Left lung (tissue), 4 donors: ENCODE measurements at regions not wholly inside any gene's neighbourhood (a gene's known extent, or its start where the extent isn't known, plus 50 kb on each side); places are given as distances from the start of the nearest gene placed in this dataset.

Experiments
- ATAC-seq: fragments of 200-7000 bp; cut with Tn5 transposase; one replicate; pipeline ENCODE4 v1.9.1; 2020; ENCODE audit warnings: moderate library complexity
- DNase-seq, 4 donors: peaks; one replicate each; pipeline ENCODE4 v3.0.0-alpha.2; 2013 to 2020
- H3K27ac ChIP-seq, 2 donors: fragments of 200-600 bp; sonication (generic) in 1 of 2; one replicate each; pipeline versions ENCODE4 v1.5.0 to v1.8.0; 2020 to 2021
- H3K27me3 ChIP-seq, 2 donors: fragments of 200-600 bp; sonication (generic) in 1 of 2; one replicate each; pipeline versions ENCODE4 v1.5.0 to v1.8.0; 2020 to 2021
- H3K36me3 ChIP-seq, 2 donors: fragments of 200-600 bp; sonication (generic) in 1 of 2; one replicate each; pipeline versions ENCODE4 v1.5.0 to v1.8.0; 2020 to 2021
- H3K4me1 ChIP-seq, 2 donors: fragments of 200-600 bp; one replicate each; pipeline ENCODE4 v1.8.0; 2021
- H3K4me3 ChIP-seq, 2 donors: fragments of 200-600 bp; sonication (generic) in 1 of 2; one replicate each; pipeline versions ENCODE4 v1.5.0 to v1.8.0; 2020 to 2021; ENCODE audit warnings: mild to moderate bottlenecking in 1 of 2
- H3K9me3 ChIP-seq, 2 donors: fragments of 200-600 bp; sonication (generic) in 1 of 2; one replicate each; pipeline versions ENCODE4 v1.5.0 to v1.8.0; 2020 to 2021
- CTCF ChIP-seq, 2 donors: fragments of 200-600 bp; sonication (generic) in 1 of 2; IDR thresholded peaks; one replicate each; pipeline versions ENCODE4 v1.5.0 to v1.8.0; 2021; ENCODE audit warnings: antibody characterized with exemption in 2 of 2
- intact Hi-C, 2 donors: fragments of 100-400 bp; cut with DNase I; formaldehyde crosslinking; loops; one replicate each; pipeline versions ENCODE4 v1.11.2 to v1.14.2; 2022
- donor health status: DM: no; HTN: yes; CAD: no.
- donor health status: DM: no; HTN: no; CAD: no.

- Histone ChIP-seq H3K4me3 (no peak overlapping the region), H3K27ac (no peak overlapping the region), H3K9me3 (no peaks in the 10 kb centered on the region), H3K27me3 (no peaks in the 10 kb centered on the region), H3K36me3 (no peaks in the 10 kb centered on the region), H3K4me1 (no peaks in the 10 kb centered on the region)
- DNase-seq (no peak), ATAC-seq (no peak)
- TF ChIP-seq CTCF (IDR thresholded peaks at IDR 0.05): no peak
- intact Hi-C loops: no loop called here
Measured at GRCh38 chr1:216922406-216922805, 199.2 kb upstream of the ESRRG start.

- intact Hi-C loops: no loop called here
- H3K4me3 ChIP-seq: no peak overlapping the region
- H3K27ac ChIP-seq: no peak overlapping the region
- DNase-seq (no peak), ATAC-seq (no peak)
- no peaks in the 10 kb centered on the region for H3K27me3 ChIP-seq
- H3K4me1 ChIP-seq: no peaks in the 10 kb centered on the region
- TF ChIP-seq CTCF (IDR thresholded peaks at IDR 0.05): no peak
- H3K36me3 ChIP-seq: no peaks in the 10 kb centered on the region
- H3K9me3 ChIP-seq: no peaks in the 10 kb centered on the region
Measured at GRCh38 chr1:216921866-216922265, 198.6 kb upstream of the ESRRG start.

- TF ChIP-seq CTCF (IDR thresholded peaks at IDR 0.05): no peak
- no peak overlapping the region for H3K27ac ChIP-seq
- ATAC-seq: no peak
Measured at GRCh38 chr1:216919060-216919970, 196.1 kb upstream of the ESRRG start.

GRCh38 chr1:216916890-216917438 lies 193.7 kb upstream of the ESRRG start:
- ATAC-seq (no peak), DNase-seq (no peak)
- TF ChIP-seq CTCF (IDR thresholded peaks at IDR 0.05): no peak
- Histone ChIP-seq H3K4me1 (no peaks in the 10 kb centered on the region), H3K27me3 (no peaks in the 10 kb centered on the region), H3K9me3 (no peaks in the 10 kb centered on the region), H3K27ac (no peak overlapping the region), H3K36me3 (no peaks in the 10 kb centered on the region), H3K4me3 (no peak overlapping the region)
- intact Hi-C loops: no loop called here

More at GRCh38 chr1:216919060-216919970, 196.1 kb upstream of the ESRRG start:
- H3K4me3 ChIP-seq: no peak overlapping the region
- no peaks in the 10 kb centered on the region for H3K27me3 ChIP-seq
- no peak for DNase-seq
- H3K9me3 ChIP-seq: no peaks in the 10 kb centered on the region
- intact Hi-C loops: no loop called here
- no peaks in the 10 kb centered on the region for H3K4me1 ChIP-seq
- H3K36me3 ChIP-seq: no peaks in the 10 kb centered on the region

GRCh38 chr1:216914974-216915373 lies 191.7 kb upstream of the ESRRG start:
- intact Hi-C loops: no loop called here
- H3K27me3 ChIP-seq: no peaks in the 10 kb centered on the region

More at GRCh38 chr1:216914974-216915373, 191.7 kb upstream of the ESRRG start:
- Histone ChIP-seq H3K9me3 (no peaks in the 10 kb centered on the region), H3K36me3 (no peaks in the 10 kb centered on the region), H3K4me1 (no peaks in the 10 kb centered on the region), H3K27ac (no peak overlapping the region), H3K4me3 (no peak overlapping the region)
- DNase-seq: no peak
- no peak for ATAC-seq
- no peak for TF ChIP-seq CTCF (IDR thresholded peaks at IDR 0.05)
